ENCODE measurements at regions not wholly inside any gene's neighbourhood (a gene's known extent, or its start where the extent isn't known, plus 50 kb on each side); places are given as distances from the start of the nearest gene placed in this dataset.

- no peak overlapping the region for H3K4me3 ChIP-seq (ENCODE audit: low read depth, low read length)
- no peaks in the 10 kb centered on the region for H3K9me3 ChIP-seq (ENCODE audit: control insufficient read depth, insufficient read depth, low read depth, low read length)
- no peaks in the 10 kb centered on the region for H3K4me1 ChIP-seq (ENCODE audit: control insufficient read depth, insufficient read depth, low read length)
- H3K36me3 ChIP-seq (ENCODE audit: control insufficient read depth in 2 of 2, insufficient read depth in 1 of 2, low read length in 2 of 2) = no peaks in the 10 kb centered on the region
- POLR2A ChIA-PET = no interaction called here
- TF ChIP-seq SALL2 (tag by site-specific recombination; IDR thresholded peaks at IDR 0.05; ENCODE audit: borderline replicate concordance) (no peak), ZNF658 (tag by site-specific recombination; IDR thresholded peaks at IDR 0.05) (no peak), ZNF211 (tag by site-specific recombination; IDR thresholded peaks at IDR 0.05; ENCODE audit: low read depth) (no peak), ZNF585B (tag by site-specific recombination; IDR thresholded peaks at IDR 0.05) (no peak), ZNF133 (tag by site-specific recombination; IDR thresholded peaks at IDR 0.05) (no peak), ZNF600 (tag by site-specific recombination; IDR thresholded peaks at IDR 0.05) (no peak), TCF7L2 (IDR thresholded peaks at IDR 0.05; ENCODE audit: borderline replicate concordance, low read depth, low read length) (no peak), ZNF416 (tag by site-specific recombination; IDR thresholded peaks at IDR 0.05) (no peak), ZNF473 (tag by site-specific recombination; IDR thresholded peaks at IDR 0.05) (no peak), ZNF510 (tag by site-specific recombination; IDR thresholded peaks at IDR 0.05; ENCODE audit: insufficient replicate concordance) (no peak), ZNF292 (tag by site-specific recombination; IDR thresholded peaks at IDR 0.05; ENCODE audit: borderline replicate concordance, low read depth) (no peak), ZNF341 (tag by site-specific recombination; IDR thresholded peaks at IDR 0.05; ENCODE audit: low read depth) (no peak), ZEB2 (tag by site-specific recombination; IDR thresholded peaks at IDR 0.05) (no peak), KLF8 (tag by site-specific recombination; IDR thresholded peaks at IDR 0.05) (no peak), ZNF624 (tag by site-specific recombination; IDR thresholded peaks at IDR 0.05) (no peak), ZNF155 (tag by site-specific recombination; IDR thresholded peaks at IDR 0.05) (no peak), ZNF768 (tag by site-specific recombination; IDR thresholded peaks at IDR 0.05) (no peak), ZNF24 (tag by site-specific recombination; IDR thresholded peaks at IDR 0.05) (no peak), ZNF132 (tag by site-specific recombination; IDR thresholded peaks at IDR 0.05; ENCODE audit: borderline replicate concordance) (no peak)
- TF ChIP-seq, protein P1, sequence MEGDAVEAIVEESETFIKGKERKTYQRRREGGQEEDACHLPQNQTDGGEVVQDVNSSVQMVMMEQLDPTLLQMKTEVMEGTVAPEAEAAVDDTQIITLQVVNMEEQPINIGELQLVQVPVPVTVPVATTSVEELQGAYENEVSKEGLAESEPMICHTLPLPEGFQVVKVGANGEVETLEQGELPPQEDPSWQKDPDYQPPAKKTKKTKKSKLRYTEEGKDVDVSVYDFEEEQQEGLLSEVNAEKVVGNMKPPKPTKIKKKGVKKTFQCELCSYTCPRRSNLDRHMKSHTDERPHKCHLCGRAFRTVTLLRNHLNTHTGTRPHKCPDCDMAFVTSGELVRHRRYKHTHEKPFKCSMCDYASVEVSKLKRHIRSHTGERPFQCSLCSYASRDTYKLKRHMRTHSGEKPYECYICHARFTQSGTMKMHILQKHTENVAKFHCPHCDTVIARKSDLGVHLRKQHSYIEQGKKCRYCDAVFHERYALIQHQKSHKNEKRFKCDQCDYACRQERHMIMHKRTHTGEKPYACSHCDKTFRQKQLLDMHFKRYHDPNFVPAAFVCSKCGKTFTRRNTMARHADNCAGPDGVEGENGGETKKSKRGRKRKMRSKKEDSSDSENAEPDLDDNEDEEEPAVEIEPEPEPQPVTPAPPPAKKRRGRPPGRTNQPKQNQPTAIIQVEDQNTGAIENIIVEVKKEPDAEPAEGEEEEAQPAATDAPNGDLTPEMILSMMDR (tag by site-specific recombination; IDR thresholded peaks at IDR 0.05) = no peak
- CTCF ChIA-PET = no interaction called here
- no peak overlapping the region for H3K27ac ChIP-seq (ENCODE audit: extremely low read depth, low read depth, low read length)
Measured at GRCh38 chr15:87781959-87782625, 474.4 kb downstream of the NTRK3 start.

GRCh38 chr15:87779746-87780145 lies 476.8 kb downstream of the NTRK3 start:
- ChIA-PET POLR2A (no interaction called here), CTCF (interaction anchor here (0.7 to 0.9 kb wide), 2 partner anchors 209 to 465 kb away, joined by 3 read pairs; no protein-coding TSS in a partner anchor)
- H3K9me3 ChIP-seq (ENCODE audit: control insufficient read depth, insufficient read depth, low read depth, low read length) = no peaks in the 10 kb centered on the region
- TF ChIP-seq KLF1 (tag by site-specific recombination; IDR thresholded peaks at IDR 0.05) (no peak), ZNF169 (tag by site-specific recombination; IDR thresholded peaks at IDR 0.05) (no peak), ZBTB48 (tag by site-specific recombination; IDR thresholded peaks at IDR 0.05) (no peak), ZNF114 (tag by site-specific recombination; IDR thresholded peaks at IDR 0.05) (no peak), ZNF529 (tag by site-specific recombination; IDR thresholded peaks at IDR 0.05; ENCODE audit: insufficient replicate concordance) (no peak), ZNF501 (tag by site-specific recombination; IDR thresholded peaks at IDR 0.05) (no peak), AEBP2 (tag by site-specific recombination; IDR thresholded peaks at IDR 0.05; ENCODE audit: borderline replicate concordance) (no peak), ZNF10 (tag by site-specific recombination; IDR thresholded peaks at IDR 0.05) (no peak)
- TF ChIP-seq, protein P2, sequence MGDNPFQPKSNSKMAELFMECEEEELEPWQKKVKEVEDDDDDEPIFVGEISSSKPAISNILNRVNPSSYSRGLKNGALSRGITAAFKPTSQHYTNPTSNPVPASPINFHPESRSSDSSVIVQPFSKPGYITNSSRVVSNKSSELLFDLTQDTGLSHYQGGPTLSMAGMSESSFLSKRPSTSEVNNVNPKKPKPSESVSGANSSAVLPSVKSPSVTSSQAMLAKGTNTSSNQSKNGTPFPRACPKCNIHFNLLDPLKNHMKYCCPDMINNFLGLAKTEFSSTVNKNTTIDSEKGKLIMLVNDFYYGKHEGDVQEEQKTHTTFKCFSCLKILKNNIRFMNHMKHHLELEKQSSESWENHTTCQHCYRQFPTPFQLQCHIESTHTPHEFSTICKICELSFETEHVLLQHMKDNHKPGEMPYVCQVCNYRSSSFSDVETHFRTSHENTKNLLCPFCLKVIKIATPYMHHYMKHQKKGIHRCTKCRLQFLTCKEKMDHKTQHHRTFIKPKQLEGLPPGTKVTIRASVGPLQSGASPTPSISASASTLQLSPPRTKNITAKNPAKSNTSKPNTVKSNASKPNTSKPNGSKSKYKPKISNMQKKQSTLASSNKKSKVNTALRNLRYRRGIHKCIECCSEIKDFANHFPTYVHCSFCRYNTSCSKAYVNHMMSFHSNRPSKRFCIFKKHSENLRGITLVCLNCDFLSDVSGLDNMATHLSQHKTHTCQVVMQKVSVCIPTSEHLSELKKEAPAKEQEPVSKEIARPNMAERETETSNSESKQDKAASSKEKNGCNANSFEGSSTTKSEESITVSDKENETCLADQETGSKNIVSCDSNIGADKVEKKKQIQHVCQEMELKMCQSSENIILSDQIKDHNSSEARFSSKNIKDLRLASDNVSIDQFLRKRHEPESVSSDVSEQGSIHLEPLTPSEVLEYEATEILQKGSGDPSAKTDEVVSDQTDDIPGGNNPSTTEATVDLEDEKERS (tag by site-specific recombination; IDR thresholded peaks at IDR 0.05) = no peak

More at GRCh38 chr15:87779746-87780145, 476.8 kb downstream of the NTRK3 start:
- Histone ChIP-seq H3K4me3 (ENCODE audit: low read depth, low read length) (no peak overlapping the region), H3K36me3 (ENCODE audit: control insufficient read depth in 2 of 2, insufficient read depth in 1 of 2, low read length in 2 of 2) (no peaks in the 10 kb centered on the region), H3K27ac (ENCODE audit: extremely low read depth, low read depth, low read length) (no peak overlapping the region), H3K4me1 (ENCODE audit: control insufficient read depth, insufficient read depth, low read length) (no peaks in the 10 kb centered on the region)
